ENCODE measurements at regions not wholly inside any gene's neighbourhood (a gene's known extent, or its start where the extent isn't known, plus 50 kb on each side); places are given as distances from the start of the nearest gene placed in this dataset.

GRCh38 chr10:108840944-108841343 is 1082.4 kb downstream of the XPNPEP1 start:
- no peaks in the 10 kb centered on the region for H3K36me3 Mint-ChIP-seq (ENCODE audit: low read depth)
- DNase-seq = no peak
- H3K9me3 Mint-ChIP-seq = peaks cover 11% of the 10 kb centered on the region
- H3K4me1 Mint-ChIP-seq = no peaks in the 10 kb centered on the region
- ChIA-PET POLR2A (no interaction called here), CTCF (no interaction called here)
- H3K27me3 Mint-ChIP-seq = no peaks in the 10 kb centered on the region
- no peak overlapping the region for H3K4me3 Mint-ChIP-seq
- no peak overlapping the region for H3K27ac Mint-ChIP-seq

- H3K4me3 Mint-ChIP-seq = no peak overlapping the region
- POLR2A ChIA-PET = no interaction called here
- H3K4me1 Mint-ChIP-seq = no peaks in the 10 kb centered on the region
- CTCF ChIA-PET = no interaction called here
- H3K9me3 Mint-ChIP-seq = peaks cover 5% of the 10 kb centered on the region
- no peak for DNase-seq
- H3K27ac Mint-ChIP-seq = no peak overlapping the region
- no peaks in the 10 kb centered on the region for H3K36me3 Mint-ChIP-seq (ENCODE audit: low read depth)
- no peaks in the 10 kb centered on the region for H3K27me3 Mint-ChIP-seq
These were observed 1086.9 kb downstream of the XPNPEP1 start for GRCh38 chr10:108836362-108836761.

GRCh38 chr10:108822026-108822425 is 1101.3 kb downstream of the XPNPEP1 start:
- no peaks in the 10 kb centered on the region for H3K27me3 Mint-ChIP-seq
- H3K27ac Mint-ChIP-seq = no peak overlapping the region
- CTCF ChIA-PET = no interaction called here
- no peaks in the 10 kb centered on the region for H3K4me1 Mint-ChIP-seq
- DNase-seq = no peak
- H3K4me3 Mint-ChIP-seq = no peak overlapping the region
- H3K36me3 Mint-ChIP-seq (ENCODE audit: low read depth) = no peaks in the 10 kb centered on the region
- H3K9me3 Mint-ChIP-seq = no peaks in the 10 kb centered on the region
- POLR2A ChIA-PET = no interaction called here

- Mint-ChIP-seq H3K9me3 (peaks cover 13% of the 10 kb centered on the region), H3K36me3 (ENCODE audit: low read depth) (no peaks in the 10 kb centered on the region), H3K27ac (no peak overlapping the region), H3K27me3 (no peaks in the 10 kb centered on the region), H3K4me1 (no peaks in the 10 kb centered on the region), H3K4me3 (no peak overlapping the region)
- CTCF ChIA-PET = no interaction called here
- DNase-seq = no peak
- POLR2A ChIA-PET = no interaction called here
These were observed 1104.0 kb downstream of the XPNPEP1 start for GRCh38 chr10:108819302-108819701.

GRCh38 chr10:108817584-108817983 is 1105.7 kb downstream of the XPNPEP1 start:
- Mint-ChIP-seq H3K36me3 (ENCODE audit: low read depth) (no peaks in the 10 kb centered on the region), H3K4me3 (no peak overlapping the region), H3K27me3 (no peaks in the 10 kb centered on the region), H3K27ac (no peak overlapping the region), H3K9me3 (peaks cover 16% of the 10 kb centered on the region), H3K4me1 (no peaks in the 10 kb centered on the region)
- ChIA-PET POLR2A (no interaction called here), CTCF (no interaction called here)
- DNase-seq = no peak

GRCh38 chr10:108817135-108817534 is 1106.2 kb downstream of the XPNPEP1 start:
- Mint-ChIP-seq H3K27me3 (no peaks in the 10 kb centered on the region), H3K9me3 (peaks cover 18% of the 10 kb centered on the region), H3K4me3 (no peak overlapping the region), H3K4me1 (no peaks in the 10 kb centered on the region), H3K27ac (no peak overlapping the region), H3K36me3 (ENCODE audit: low read depth) (no peaks in the 10 kb centered on the region)
- ChIA-PET POLR2A (no interaction called here), CTCF (no interaction called here)
- no peak for DNase-seq

GRCh38 chr10:108812906-108813305 is 1110.4 kb downstream of the XPNPEP1 start:
- DNase-seq = no peak
- Mint-ChIP-seq H3K27ac (no peak overlapping the region), H3K4me3 (no peak overlapping the region), H3K36me3 (ENCODE audit: low read depth) (no peaks in the 10 kb centered on the region), H3K4me1 (no peaks in the 10 kb centered on the region), H3K9me3 (peaks cover 27% of the 10 kb centered on the region), H3K27me3 (no peaks in the 10 kb centered on the region)
- CTCF ChIA-PET = no interaction called here
- POLR2A ChIA-PET = no interaction called here

- Mint-ChIP-seq H3K27me3 (no peaks in the 10 kb centered on the region), H3K36me3 (ENCODE audit: low read depth) (no peaks in the 10 kb centered on the region), H3K4me3 (no peak overlapping the region), H3K27ac (no peak overlapping the region), H3K4me1 (no peaks in the 10 kb centered on the region), H3K9me3 (peaks cover 27% of the 10 kb centered on the region)
- DNase-seq = no peak
- CTCF ChIA-PET = no interaction called here
- POLR2A ChIA-PET = no interaction called here
These were observed 1111.0 kb downstream of the XPNPEP1 start for GRCh38 chr10:108812296-108812695.

GRCh38 chr10:108808228-108808627 is 1115.1 kb downstream of the XPNPEP1 start:
- no peak overlapping the region for H3K4me3 Mint-ChIP-seq
- CTCF ChIA-PET = no interaction called here
- no peaks in the 10 kb centered on the region for H3K27me3 Mint-ChIP-seq
- POLR2A ChIA-PET = no interaction called here
- H3K9me3 Mint-ChIP-seq = peaks cover 14% of the 10 kb centered on the region
- no peak for DNase-seq
- H3K36me3 Mint-ChIP-seq (ENCODE audit: low read depth) = no peaks in the 10 kb centered on the region
- no peaks in the 10 kb centered on the region for H3K4me1 Mint-ChIP-seq
- no peak overlapping the region for H3K27ac Mint-ChIP-seq

GRCh38 chr10:108801775-108802517 is 1121.4 kb downstream of the XPNPEP1 start:
- H3K27ac Mint-ChIP-seq = no peak overlapping the region
- H3K27me3 Mint-ChIP-seq = no peaks in the 10 kb centered on the region
- POLR2A ChIA-PET = no interaction called here

GRCh38 chr10:108801220-108801619 is 1122.1 kb downstream of the XPNPEP1 start:
- Mint-ChIP-seq H3K27ac (no peak overlapping the region), H3K4me1 (no peaks in the 10 kb centered on the region), H3K27me3 (no peaks in the 10 kb centered on the region), H3K9me3 (peaks cover 2% of the 10 kb centered on the region), H3K4me3 (no peak overlapping the region), H3K36me3 (ENCODE audit: low read depth) (no peaks in the 10 kb centered on the region)
- CTCF ChIA-PET = no interaction called here
- POLR2A ChIA-PET = no interaction called here
- no peak for DNase-seq

More at GRCh38 chr10:108801775-108802517, 1121.4 kb downstream of the XPNPEP1 start:
- no peaks in the 10 kb centered on the region for H3K36me3 Mint-ChIP-seq (ENCODE audit: low read depth)
- no peak overlapping the region for H3K4me3 Mint-ChIP-seq
- H3K9me3 Mint-ChIP-seq = no peaks in the 10 kb centered on the region
- CTCF ChIA-PET = no interaction called here
- no peaks in the 10 kb centered on the region for H3K4me1 Mint-ChIP-seq
- DNase-seq = no peak

GRCh38 chr10:108797573-108797972 is 1125.7 kb downstream of the XPNPEP1 start:
- H3K27ac Mint-ChIP-seq = no peak overlapping the region
- no peaks in the 10 kb centered on the region for H3K4me1 Mint-ChIP-seq
- no peak for DNase-seq
- peaks cover 2% of the 10 kb centered on the region for H3K9me3 Mint-ChIP-seq
- no peaks in the 10 kb centered on the region for H3K36me3 Mint-ChIP-seq (ENCODE audit: low read depth)
- ChIA-PET POLR2A (no interaction called here), CTCF (no interaction called here)
- no peak overlapping the region for H3K4me3 Mint-ChIP-seq
- H3K27me3 Mint-ChIP-seq = no peaks in the 10 kb centered on the region

- no peak overlapping the region for H3K4me3 Mint-ChIP-seq
- H3K27ac Mint-ChIP-seq = no peak overlapping the region
- no peaks in the 10 kb centered on the region for H3K27me3 Mint-ChIP-seq
- CTCF ChIA-PET = no interaction called here
- H3K36me3 Mint-ChIP-seq (ENCODE audit: low read depth) = no peaks in the 10 kb centered on the region
- POLR2A ChIA-PET = no interaction called here
- peaks cover 4% of the 10 kb centered on the region for H3K9me3 Mint-ChIP-seq
- H3K4me1 Mint-ChIP-seq = no peaks in the 10 kb centered on the region
- DNase-seq = no peak
These were observed 1131.4 kb downstream of the XPNPEP1 start for GRCh38 chr10:108791794-108792474.

- Mint-ChIP-seq H3K27me3 (no peaks in the 10 kb centered on the region), H3K4me3 (no peak overlapping the region)
- no peak for DNase-seq
These were observed 1132.3 kb downstream of the XPNPEP1 start for GRCh38 chr10:108791030-108791429.

More at GRCh38 chr10:108791030-108791429, 1132.3 kb downstream of the XPNPEP1 start:
- ChIA-PET CTCF (no interaction called here), POLR2A (no interaction called here)
- no peak overlapping the region for H3K27ac Mint-ChIP-seq
- no peaks in the 10 kb centered on the region for H3K4me1 Mint-ChIP-seq
- H3K36me3 Mint-ChIP-seq (ENCODE audit: low read depth) = no peaks in the 10 kb centered on the region
- H3K9me3 Mint-ChIP-seq = peaks cover 2% of the 10 kb centered on the region
